ENCODE measurements at regions not wholly inside any gene's neighbourhood (a gene's known extent, or its start where the extent isn't known, plus 50 kb on each side); places are given as distances from the start of the nearest gene placed in this dataset.
A peak's percentile ranks its signal among the peaks of the same experiment; 100 is the strongest.
"Not testable (repeated sequence)": the region's sequence is repeated elsewhere in the genome, so short reads cannot be mapped to it uniquely, and the experiment has no call there.

GRCh38 chr6:155795173-155795796 lies 339.6 kb upstream of the NOX3 start:
- no peak for DNase-seq

GRCh38 chr6:155791891-155792290 lies 336.3 kb upstream of the NOX3 start:
- no peak for DNase-seq

DNA sequence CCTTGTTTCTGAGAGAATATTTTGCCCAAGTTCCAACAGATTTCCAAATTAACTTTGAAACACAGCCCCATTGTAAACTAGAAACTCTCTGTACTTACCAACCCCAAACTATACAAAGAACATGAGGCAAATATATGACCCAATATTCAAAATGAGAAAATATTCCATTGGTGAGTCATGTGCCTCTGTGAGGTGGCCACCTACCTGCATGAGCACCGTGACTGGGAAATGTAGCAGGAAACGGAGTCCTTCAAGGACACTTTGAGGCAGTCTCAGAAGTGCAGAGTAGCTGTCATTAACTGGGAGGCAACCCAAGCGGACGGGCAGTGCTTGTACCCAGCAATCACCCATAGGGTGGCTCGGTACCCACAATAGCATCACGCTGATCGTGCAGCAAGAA lies 335.5 kb upstream of the NOX3 start:
- DNase-seq = no peak

DNA sequence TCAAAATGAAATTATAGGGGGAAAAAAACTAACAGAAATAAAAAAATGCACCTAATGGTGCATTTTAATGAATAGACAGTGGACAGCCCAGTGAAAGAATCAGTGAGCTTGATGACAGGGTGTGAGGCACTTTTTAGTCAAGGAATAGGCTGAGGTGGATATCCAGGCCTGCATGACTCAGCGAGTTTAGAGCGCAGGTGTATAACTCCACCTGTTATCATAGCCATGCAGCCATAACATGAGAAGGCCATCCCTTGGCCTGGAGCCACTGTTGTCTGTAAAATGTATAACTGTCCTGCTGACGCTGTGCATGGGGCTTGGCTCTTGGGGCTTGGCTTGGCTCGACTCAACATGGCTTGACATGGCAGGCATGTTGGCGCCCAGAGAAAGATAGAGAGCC lies 331.5 kb upstream of the NOX3 start:
- DNase-seq = peak; percentile 54

DNA sequence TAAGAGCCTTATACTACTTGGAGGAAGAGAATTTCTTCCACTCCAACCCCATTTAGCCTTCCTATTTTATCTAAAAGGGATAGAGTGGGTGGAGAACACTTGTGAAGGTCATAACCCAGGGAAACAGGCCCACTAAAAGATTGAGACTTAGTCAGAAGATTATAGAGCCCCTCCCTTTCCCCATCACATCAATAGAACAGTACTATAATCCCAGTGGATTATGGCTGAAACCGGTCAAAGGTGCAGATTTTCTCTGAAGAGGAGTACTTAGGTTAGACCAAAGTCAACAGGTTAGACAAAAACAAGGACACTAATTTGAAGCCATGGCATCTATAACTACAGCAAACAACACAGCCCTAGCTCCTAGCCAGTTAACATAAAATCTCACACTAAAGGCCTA lies 330.9 kb upstream of the NOX3 start:
- DNase-seq = no peak

GRCh38 chr6:155782739-155783459 lies 327.3 kb upstream of the NOX3 start:
- no peak for DNase-seq

GRCh38 chr6:155782320-155782731 lies 326.7 kb upstream of the NOX3 start:
- peak; percentile 41 for DNase-seq

GRCh38 chr6:155779456-155779855 lies 323.8 kb upstream of the NOX3 start:
- no peak for DNase-seq

DNA sequence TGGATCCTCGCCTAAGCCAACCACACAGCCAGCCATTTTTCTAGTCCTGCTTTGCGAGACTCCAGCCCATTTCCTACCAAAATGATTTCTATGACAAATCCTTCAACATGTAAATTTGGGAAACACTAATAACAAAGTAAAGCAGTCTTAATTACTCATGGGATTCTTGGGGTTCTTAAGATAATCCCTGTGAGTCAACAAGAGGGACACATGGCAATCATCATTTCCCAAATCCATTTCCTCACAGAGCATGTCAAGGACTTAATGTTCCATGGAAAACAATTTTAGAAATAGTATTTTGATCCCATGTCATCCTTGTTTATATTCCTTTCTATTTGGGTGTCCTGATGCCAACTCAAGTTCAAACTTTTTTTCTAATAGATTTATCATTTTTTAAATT lies 322.7 kb upstream of the NOX3 start:
- DNase-seq = no peak

- no peak for DNase-seq
Measured at GRCh38 chr6:155771822-155772221, 316.2 kb upstream of the NOX3 start.

DNA sequence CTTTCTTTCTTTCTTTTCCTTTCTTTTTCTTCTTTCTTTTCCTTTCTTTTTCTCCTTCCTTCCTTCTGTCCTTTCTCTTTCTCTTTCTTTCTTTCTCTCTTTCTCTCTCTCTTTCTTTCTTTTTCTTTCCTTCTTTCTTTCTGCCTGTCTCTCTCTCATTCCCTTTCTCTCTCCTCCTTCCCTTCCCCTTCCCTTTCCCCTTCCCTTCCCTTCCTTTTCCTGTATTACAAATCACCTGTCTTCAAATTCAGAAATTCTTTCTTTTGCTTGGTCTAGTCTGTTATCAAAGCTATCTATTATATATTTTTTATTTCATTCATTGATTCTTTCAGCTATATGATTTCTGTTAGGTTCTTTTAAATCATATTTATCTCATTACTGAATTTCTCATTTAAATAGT lies 315.2 kb upstream of the NOX3 start:
- no peak for DNase-seq

DNA sequence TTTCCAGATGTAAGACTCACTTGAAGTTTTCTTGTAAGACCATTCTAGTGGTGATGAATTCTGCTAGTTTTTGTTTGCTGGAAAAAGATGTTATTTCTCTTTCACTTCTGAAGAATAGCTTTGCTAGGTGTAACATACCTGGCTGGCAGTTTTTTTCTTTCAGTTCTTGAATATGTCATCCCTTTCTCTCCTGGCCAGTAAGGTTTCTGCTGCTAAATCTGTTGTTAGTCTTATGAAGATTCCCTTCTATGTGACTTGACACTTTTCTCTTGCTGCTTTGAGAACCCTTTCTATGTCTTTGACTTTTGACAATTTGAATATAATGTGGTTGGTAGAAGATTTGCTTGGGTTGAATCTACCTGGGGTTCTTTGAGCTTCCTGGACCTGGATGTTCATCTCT lies 314.7 kb upstream of the NOX3 start:
- no peak for DNase-seq

DNA sequence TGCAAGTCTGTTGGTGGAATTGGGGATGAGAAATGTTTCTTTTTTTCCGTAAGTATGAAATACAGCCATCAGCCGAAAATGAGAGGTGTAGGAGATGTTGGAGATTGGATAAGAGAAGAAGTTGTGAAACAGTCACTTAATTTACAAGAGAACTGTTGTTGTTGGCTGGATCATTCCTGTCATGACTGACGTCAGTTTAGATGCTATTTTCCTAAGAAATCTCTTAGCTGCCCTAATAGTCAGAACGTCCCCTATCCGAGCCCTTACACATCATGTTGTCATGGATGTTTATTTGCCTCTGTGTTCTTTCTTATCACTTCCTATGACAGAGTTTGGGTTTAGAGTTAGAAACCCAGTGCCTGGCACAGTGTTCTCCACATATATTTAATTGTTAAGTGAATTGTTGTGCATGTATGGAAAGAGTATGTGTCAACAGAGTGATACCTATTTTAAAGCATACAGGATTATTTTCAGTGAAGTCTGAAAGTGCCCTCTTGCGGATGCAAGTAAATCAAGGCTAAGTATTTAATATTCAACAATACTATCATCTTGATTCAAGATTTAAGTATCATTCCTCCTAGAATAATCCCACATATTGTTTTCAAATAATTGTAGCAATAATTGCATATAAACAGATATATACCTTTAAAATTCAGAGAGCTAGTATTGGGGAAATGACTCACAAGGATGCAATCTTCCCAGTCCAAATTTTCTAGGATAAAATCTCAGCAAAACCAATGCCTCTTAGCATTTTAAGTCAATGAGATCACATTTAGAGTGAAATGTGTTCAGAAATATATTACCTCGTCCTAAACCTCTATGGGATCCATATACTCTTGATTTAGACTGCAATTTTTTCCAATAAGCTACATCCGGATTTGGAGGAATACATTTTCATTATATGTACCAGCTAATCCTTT lies 309.9 kb upstream of the NOX3 start:
- no peak for DNase-seq

DNA sequence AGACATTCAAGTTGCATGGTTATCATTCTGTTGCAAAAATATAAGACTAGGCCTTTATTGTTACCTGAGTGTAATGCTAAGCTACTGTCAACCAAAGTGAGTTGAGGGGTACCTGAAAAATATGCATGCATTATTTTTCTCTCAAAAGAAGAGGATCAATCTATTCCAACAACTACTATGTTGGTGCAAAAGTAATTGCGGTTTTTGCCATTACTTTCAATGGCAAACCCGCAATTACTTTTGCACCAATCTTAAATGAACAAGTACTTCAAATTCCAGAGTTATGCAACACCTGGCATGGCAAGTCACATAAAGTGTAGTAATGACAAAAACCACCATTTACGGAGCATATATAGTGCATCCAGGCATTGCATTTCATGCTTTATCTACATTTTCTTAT lies 307.0 kb upstream of the NOX3 start:
- no peak for DNase-seq

- DNase-seq = no peak
Measured at GRCh38 chr6:155755452-155755851, 299.8 kb upstream of the NOX3 start.

DNA sequence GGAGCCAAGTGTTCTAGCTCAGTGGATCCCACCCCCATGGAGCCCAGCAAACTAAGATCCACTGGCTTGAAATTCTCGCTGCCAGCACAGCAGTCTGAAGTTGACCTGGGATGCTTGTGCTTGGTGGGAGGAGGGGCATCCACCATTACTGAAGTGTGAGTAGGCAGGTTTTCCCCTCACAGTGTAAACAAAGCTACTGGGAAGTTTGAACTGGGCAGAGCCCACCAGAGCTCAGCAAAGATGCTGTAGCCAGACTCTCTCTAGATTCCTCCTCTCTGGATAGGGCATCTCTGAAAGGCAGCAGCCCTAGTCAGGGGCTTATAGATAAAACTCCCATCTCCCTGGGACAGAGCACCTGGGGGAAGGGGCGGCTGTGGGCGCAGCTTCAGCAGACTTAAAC lies 293.1 kb upstream of the NOX3 start:
- not testable (repeated sequence) for DNase-seq

DNA sequence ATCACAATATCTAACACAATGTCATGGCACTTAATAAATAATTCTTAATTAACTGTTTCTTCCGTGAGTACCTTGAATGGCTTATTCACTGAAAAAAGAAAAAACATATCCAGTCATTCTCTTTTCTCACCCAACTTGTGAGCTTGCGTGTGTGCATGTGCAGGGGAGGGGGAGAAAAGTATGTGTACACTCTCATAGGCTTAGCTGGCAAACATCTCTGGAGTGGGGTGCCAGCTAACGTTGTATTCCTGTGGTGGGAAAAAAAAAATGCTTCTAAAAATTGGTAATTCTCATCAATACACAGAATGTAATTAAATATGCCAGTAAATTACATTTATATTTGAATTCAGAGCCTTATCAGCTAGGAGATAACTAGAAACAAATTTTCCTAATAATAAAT lies 291.9 kb upstream of the NOX3 start:
- no peak for DNase-seq

DNA sequence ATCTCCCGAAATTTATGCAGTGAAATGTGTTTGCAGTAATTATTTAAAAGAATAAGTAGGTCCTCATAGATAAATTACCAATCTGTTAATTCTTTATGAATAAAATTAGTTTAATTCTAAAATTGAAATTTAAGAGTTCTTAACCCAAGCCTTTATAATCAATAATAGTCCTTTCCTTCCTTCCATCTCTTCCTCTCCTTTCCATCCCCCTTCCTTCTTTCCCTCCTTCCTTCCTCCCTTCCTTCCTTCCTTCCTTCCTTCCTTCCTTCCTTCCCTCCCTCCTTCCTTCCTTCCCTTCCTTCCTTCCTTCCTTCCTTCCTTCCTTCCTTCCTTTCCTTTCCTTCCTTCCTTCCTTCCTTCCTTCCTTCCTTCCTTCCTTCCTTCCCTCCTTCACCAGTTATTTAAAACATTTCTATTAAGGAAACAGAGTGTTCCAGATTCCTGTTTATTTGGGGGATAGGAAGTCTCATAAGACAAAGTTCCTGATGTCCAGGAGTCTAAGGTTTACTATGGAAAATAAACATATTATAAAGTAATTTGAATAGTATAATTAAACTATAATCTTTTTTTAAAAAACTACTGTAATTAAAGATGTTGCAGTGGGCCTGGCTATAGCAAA lies 285.3 kb upstream of the NOX3 start:
- no peak for DNase-seq

DNA sequence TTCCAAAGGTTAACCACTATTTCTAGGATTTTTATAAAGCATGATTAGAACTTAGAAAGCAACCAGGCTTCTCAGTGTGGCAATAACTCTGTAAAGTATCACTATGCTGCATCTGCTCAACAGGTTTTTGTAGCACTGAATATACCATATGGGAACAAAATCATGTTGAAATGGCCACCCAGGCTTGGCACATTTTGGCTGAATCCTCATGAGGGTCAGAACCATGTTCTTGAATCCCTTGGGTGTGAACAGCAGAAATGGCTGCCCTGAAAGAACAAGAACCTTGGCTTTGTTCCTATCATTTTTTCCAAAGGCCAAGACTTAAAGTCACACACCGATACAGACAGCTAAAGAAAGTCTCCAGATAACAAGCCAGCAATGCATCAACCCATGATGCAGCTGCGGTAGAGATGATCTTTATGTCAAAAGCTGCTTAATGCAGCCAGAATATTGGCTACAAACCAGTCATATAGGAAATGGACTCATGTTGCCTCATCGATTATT lies 283.0 kb upstream of the NOX3 start:
- no peak for DNase-seq

DNA sequence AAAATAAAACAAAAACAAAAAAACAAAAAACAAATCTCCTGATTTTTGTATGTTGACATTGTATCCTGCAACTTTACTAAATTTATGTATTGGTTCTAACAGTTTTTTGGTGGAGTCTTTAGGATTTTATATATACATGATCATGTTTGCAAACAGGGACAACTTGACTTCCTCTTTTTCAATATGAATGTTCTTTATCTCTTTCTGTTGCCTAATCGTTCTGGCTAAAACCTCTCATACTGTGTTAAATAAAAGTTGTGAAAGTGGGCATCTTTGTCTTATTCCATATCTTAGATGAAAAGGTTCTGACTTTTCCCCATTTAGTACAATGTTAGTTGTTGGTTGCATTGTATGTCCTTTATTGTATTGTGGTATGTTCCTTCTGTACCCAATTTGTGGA lies 261.7 kb upstream of the NOX3 start:
- no peak for DNase-seq

DNA sequence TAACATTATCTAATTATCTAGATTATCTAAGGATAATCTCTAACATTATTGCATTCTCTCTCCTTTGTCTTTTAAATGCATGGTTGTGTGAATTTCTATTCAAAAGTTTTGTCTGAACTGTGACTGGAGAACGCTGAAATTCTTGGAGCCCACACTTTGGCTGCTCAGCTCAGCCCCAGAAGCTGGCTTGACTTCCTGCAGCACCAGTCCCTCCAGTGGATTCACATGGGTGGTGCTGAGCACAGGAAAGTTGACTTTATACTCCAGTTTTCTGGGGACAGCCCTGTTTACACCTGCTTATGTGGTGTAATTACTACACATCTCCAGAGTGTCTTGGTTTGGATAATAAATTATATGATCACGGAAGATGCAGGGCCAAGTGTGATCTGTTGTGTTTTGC lies 255.1 kb upstream of the NOX3 start:
- peak; percentile 6 for DNase-seq

- no peak for DNase-seq
Measured at GRCh38 chr6:155709262-155709661, 253.6 kb upstream of the NOX3 start.

GRCh38 chr6:155708100-155708499 lies 252.5 kb upstream of the NOX3 start:
- no peak for DNase-seq
